ENCODE measurements at regions not wholly inside any gene's neighbourhood (a gene's known extent, or its start where the extent isn't known, plus 50 kb on each side); places are given as distances from the start of the nearest gene placed in this dataset.

- WGBS, 10 experiments: 0 to 88% (median 72%) methylated on average over 1 to 3 of the region's 3 CpGs
Measured at GRCh38 chr5:130708754-130709153, 456.3 kb downstream of the HINT1 start.

GRCh38 chr5:130706696-130707095, 458.4 kb downstream of the HINT1 start:
- 7 to 83% (median 52%) methylated on average over 1 to 5 of the region's 5 CpGs; no CpG with 5 or more reads in 1 of the 10 experiments for WGBS, 10 experiments
- no peak overlapping the region for H3K27ac ChIP-seq
- H3K4me1 ChIP-seq (replicated peaks in 1 of 2): no peaks in the 10 kb centered on the region
- ATAC-seq (replicated peaks in 6 of 8): no peak
- H3K4me3 ChIP-seq: no peak overlapping the region
- in situ Hi-C loops (cut with MboI; ENCODE audit: low pct_unique_long_range_greater_than_20kb in 2 of 9, low sequenced_read_pairs in 9 of 9, unreplicated experiment in 9 of 9): no loop called here

More at GRCh38 chr5:130708754-130709153, 456.3 kb downstream of the HINT1 start:
- ATAC-seq (replicated peaks in 6 of 8): no peak
- Histone ChIP-seq H3K27ac (no peak overlapping the region), H3K4me3 (no peak overlapping the region), H3K4me1 (replicated peaks in 1 of 2) (no peaks in the 10 kb centered on the region)
- in situ Hi-C loops (cut with MboI; ENCODE audit: low pct_unique_long_range_greater_than_20kb in 2 of 9, low sequenced_read_pairs in 9 of 9, unreplicated experiment in 9 of 9): no loop called here

GRCh38 chr5:130705368-130705767, 459.7 kb downstream of the HINT1 start:
- in situ Hi-C loops (cut with MboI; ENCODE audit: low pct_unique_long_range_greater_than_20kb in 2 of 9, low sequenced_read_pairs in 9 of 9, unreplicated experiment in 9 of 9): no loop called here
- no peak overlapping the region for H3K27ac ChIP-seq
- no peaks in the 10 kb centered on the region for H3K4me1 ChIP-seq (replicated peaks in 1 of 2)
- no peak overlapping the region for H3K4me3 ChIP-seq
- WGBS, 10 experiments: 29 to 100% (median 78%) methylated on average over 1 to 2 of the region's 2 CpGs
- ATAC-seq (replicated peaks in 6 of 8): no peak

GRCh38 chr5:130693509-130693908, 471.5 kb downstream of the HINT1 start:
- in situ Hi-C loops (cut with MboI; ENCODE audit: low pct_unique_long_range_greater_than_20kb in 2 of 9, low sequenced_read_pairs in 9 of 9, unreplicated experiment in 9 of 9): no loop called here
- no peak overlapping the region for H3K27ac ChIP-seq
- H3K4me1 ChIP-seq (replicated peaks in 1 of 2): peaks cover 0 to 6% of the 10 kb centered on the region in 2 donors
- no peak overlapping the region for H3K4me3 ChIP-seq
- WGBS, 10 experiments: 11 to 100% (median 97%) methylated on average over 3 to 4 of the region's 4 CpGs; no CpG with 5 or more reads in 1 of the 10 experiments
- ATAC-seq (replicated peaks in 6 of 8): no peak

- in situ Hi-C loops (cut with MboI; ENCODE audit: low pct_unique_long_range_greater_than_20kb in 2 of 9, low sequenced_read_pairs in 9 of 9, unreplicated experiment in 9 of 9): no loop called here
- H3K27ac ChIP-seq: no peak overlapping the region
- no peak overlapping the region for H3K4me3 ChIP-seq
- peaks cover 0 to 6% of the 10 kb centered on the region in 2 donors for H3K4me1 ChIP-seq (replicated peaks in 1 of 2)
- ATAC-seq (replicated peaks in 6 of 8): peak in 3 of 8 experiments; percentile 23 to 60 (median 30)
- 0 to 83% (median 50%) methylated on average over 1 of the region's 1 CpG; no CpG with 5 or more reads in 3 of the 10 experiments for WGBS, 10 experiments
Measured at GRCh38 chr5:130692770-130693169, 472.3 kb downstream of the HINT1 start.

- WGBS, 10 experiments: 3 to 79% (median 60%) methylated on average over 2 to 4 of the region's 4 CpGs
Measured at GRCh38 chr5:130689831-130690230, 475.2 kb downstream of the HINT1 start.

GRCh38 chr5:130687085-130687733, 477.8 kb downstream of the HINT1 start:
- Histone ChIP-seq H3K4me3 (no peak overlapping the region), H3K4me1 (replicated peaks in 1 of 2) (no peaks in the 10 kb centered on the region), H3K27ac (no peak overlapping the region)
- in situ Hi-C loops (cut with MboI; ENCODE audit: low pct_unique_long_range_greater_than_20kb in 2 of 9, low sequenced_read_pairs in 9 of 9, unreplicated experiment in 9 of 9): no loop called here
- 15 to 97% (median 78%) methylated on average over 1 to 6 of the region's 7 CpGs; no CpG with 5 or more reads in 3 of the 10 experiments for WGBS, 10 experiments
- no peak for ATAC-seq (replicated peaks in 6 of 8)

More at GRCh38 chr5:130689831-130690230, 475.2 kb downstream of the HINT1 start:
- in situ Hi-C loops (cut with MboI; ENCODE audit: low pct_unique_long_range_greater_than_20kb in 2 of 9, low sequenced_read_pairs in 9 of 9, unreplicated experiment in 9 of 9): no loop called here
- Histone ChIP-seq H3K27ac (no peak overlapping the region), H3K4me3 (no peak overlapping the region), H3K4me1 (replicated peaks in 1 of 2) (peaks cover 0 to 6% of the 10 kb centered on the region in 2 donors)
- ATAC-seq (replicated peaks in 6 of 8): no peak

GRCh38 chr5:130678637-130679036, 486.4 kb downstream of the HINT1 start:
- no peak overlapping the region for H3K27ac ChIP-seq
- in situ Hi-C loops (cut with MboI; ENCODE audit: low pct_unique_long_range_greater_than_20kb in 2 of 9, low sequenced_read_pairs in 9 of 9, unreplicated experiment in 9 of 9): no loop called here
- no peak for ATAC-seq (replicated peaks in 6 of 8)
- no peak overlapping the region for H3K4me3 ChIP-seq
- no peaks in the 10 kb centered on the region for H3K4me1 ChIP-seq (replicated peaks in 1 of 2)
- WGBS, 10 experiments: 0 to 100% (median 67%) methylated on average over 1 of the region's 1 CpG; no CpG with 5 or more reads in 5 of the 10 experiments

- no peak for ATAC-seq (replicated peaks in 6 of 8)
- in situ Hi-C loops (cut with MboI; ENCODE audit: low pct_unique_long_range_greater_than_20kb in 2 of 9, low sequenced_read_pairs in 9 of 9, unreplicated experiment in 9 of 9): no loop called here
- Histone ChIP-seq H3K4me3 (no peak overlapping the region), H3K4me1 (replicated peaks in 1 of 2) (no peaks in the 10 kb centered on the region), H3K27ac (no peak overlapping the region)
- 39 to 100% (median 88%) methylated on average over 1 to 3 of the region's 3 CpGs; no CpG with 5 or more reads in 1 of the 10 experiments for WGBS, 10 experiments
Measured at GRCh38 chr5:130666462-130666861, 498.6 kb downstream of the HINT1 start.

- ATAC-seq (replicated peaks in 6 of 8): peak in 2 of 8 experiments; percentile 59 to 64
- H3K4me1 ChIP-seq (replicated peaks in 1 of 2): no peaks in the 10 kb centered on the region
- H3K4me3 ChIP-seq: no peak overlapping the region
- WGBS, 10 experiments: 0 to 86% (median 54%) methylated on average over 1 to 2 of the region's 2 CpGs; no CpG with 5 or more reads in 4 of the 10 experiments
- H3K27ac ChIP-seq: no peak overlapping the region
- in situ Hi-C loops (cut with MboI; ENCODE audit: low pct_unique_long_range_greater_than_20kb in 2 of 9, low sequenced_read_pairs in 9 of 9, unreplicated experiment in 9 of 9): no loop called here
Measured at GRCh38 chr5:130652176-130652575, 512.9 kb downstream of the HINT1 start.

GRCh38 chr5:130651440-130651839, 513.6 kb downstream of the HINT1 start:
- in situ Hi-C loops (cut with MboI; ENCODE audit: low pct_unique_long_range_greater_than_20kb in 2 of 9, low sequenced_read_pairs in 9 of 9, unreplicated experiment in 9 of 9): no loop called here
- ATAC-seq (replicated peaks in 6 of 8): no peak
- no peak overlapping the region for H3K27ac ChIP-seq
- 0 to 100% (median 53%) methylated on average over 1 of the region's 1 CpG; no CpG with 5 or more reads in 6 of the 10 experiments for WGBS, 10 experiments
- H3K4me3 ChIP-seq: no peak overlapping the region
- no peaks in the 10 kb centered on the region for H3K4me1 ChIP-seq (replicated peaks in 1 of 2)

- Histone ChIP-seq H3K27ac (no peak overlapping the region), H3K4me3 (no peak overlapping the region), H3K4me1 (replicated peaks in 1 of 2) (no peaks in the 10 kb centered on the region)
- no peak for ATAC-seq (replicated peaks in 6 of 8)
- in situ Hi-C loops (cut with MboI; ENCODE audit: low pct_unique_long_range_greater_than_20kb in 2 of 9, low sequenced_read_pairs in 9 of 9, unreplicated experiment in 9 of 9): no loop called here
- 0 to 100% (median 84%) methylated on average over 1 to 5 of the region's 5 CpGs; no CpG with 5 or more reads in 3 of the 10 experiments for WGBS, 10 experiments
Measured at GRCh38 chr5:130643321-130643720, 521.7 kb downstream of the HINT1 start.

GRCh38 chr5:130642461-130642860, 522.6 kb downstream of the HINT1 start:
- no peaks in the 10 kb centered on the region for H3K4me1 ChIP-seq (replicated peaks in 1 of 2)
- in situ Hi-C loops (cut with MboI; ENCODE audit: low pct_unique_long_range_greater_than_20kb in 2 of 9, low sequenced_read_pairs in 9 of 9, unreplicated experiment in 9 of 9): no loop called here
- no peak for ATAC-seq (replicated peaks in 6 of 8)
- H3K27ac ChIP-seq: no peak overlapping the region
- H3K4me3 ChIP-seq: no peak overlapping the region
- 0 to 100% (median 58%) methylated on average over 1 to 2 of the region's 2 CpGs; no CpG with 5 or more reads in 7 of the 10 experiments for WGBS, 10 experiments

GRCh38 chr5:130627145-130627544, 537.9 kb downstream of the HINT1 start:
- H3K4me3 ChIP-seq: no peak overlapping the region
- in situ Hi-C loops (cut with MboI; ENCODE audit: low pct_unique_long_range_greater_than_20kb in 2 of 9, low sequenced_read_pairs in 9 of 9, unreplicated experiment in 9 of 9): no loop called here
- H3K27ac ChIP-seq: no peak overlapping the region
- H3K4me1 ChIP-seq (replicated peaks in 1 of 2): no peaks in the 10 kb centered on the region
- no peak for ATAC-seq (replicated peaks in 6 of 8)

Data from motor neuron (in vitro differentiated cells).